Mucosa of rectum (tissue), 2 donors: ENCODE measurements at regions not wholly inside any gene's neighbourhood (a gene's known extent, or its start where the extent isn't known, plus 50 kb on each side); places are given as distances from the start of the nearest gene placed in this dataset.
"Not testable (repeated sequence)": the region's sequence is repeated elsewhere in the genome, so short reads cannot be mapped to it uniquely, and the experiment has no call there.

Experiments
- H3K27ac ChIP-seq, 2 donors: one replicate each; pipeline ENCODE4 v1.7.0; 2013; ENCODE audit warnings: inconsistent platforms in 2 of 2, low read depth in 2 of 2, low read length in 2 of 2
- H3K27me3 ChIP-seq, 2 donors: one replicate each; pipeline ENCODE4 v1.7.0; 2013; ENCODE audit warnings: low read length in 2 of 2; ENCODE audit not compliant: control insufficient read depth in 2 of 2, insufficient read depth in 2 of 2
- H3K36me3 ChIP-seq, 2 donors: one replicate each; pipeline ENCODE4 v1.7.0; 2013; ENCODE audit warnings: low read length in 2 of 2; ENCODE audit not compliant: control insufficient read depth in 2 of 2, insufficient read depth in 2 of 2
- H3K4me1 ChIP-seq, 2 donors: one replicate each; pipeline ENCODE4 v1.7.0; 2013; ENCODE audit warnings: low read length in 2 of 2, mild to moderate bottlenecking in 1 of 2; ENCODE audit not compliant: control insufficient read depth in 2 of 2, insufficient read depth in 2 of 2
- H3K4me3 ChIP-seq, 2 donors: one replicate each; pipeline ENCODE4 v1.7.0; 2013; ENCODE audit warnings: low read length in 2 of 2
- H3K9ac ChIP-seq, 2 donors: one replicate each; pipeline ENCODE4 v1.7.0; 2013; ENCODE audit warnings: low read length in 2 of 2, low read depth in 1 of 2, mild to moderate bottlenecking in 1 of 2
- H3K9me3 ChIP-seq, 2 donors: one replicate each; pipeline ENCODE4 v1.7.0; 2013; ENCODE audit warnings: low read length in 2 of 2; ENCODE audit not compliant: control insufficient read depth in 2 of 2
- donor health status: healthy.
- donor health status: Normal muscosa, but diverticular disease.

GRCh38 chr1:115537415-115537814 lies 104.4 kb upstream of the VANGL1 start:
- no peak overlapping the region for H3K9ac ChIP-seq
- no peaks in the 10 kb centered on the region for H3K36me3 ChIP-seq
- no peak overlapping the region for H3K27ac ChIP-seq
- no peaks in the 10 kb centered on the region for H3K27me3 ChIP-seq
- no peaks in the 10 kb centered on the region for H3K9me3 ChIP-seq
- no peak overlapping the region for H3K4me3 ChIP-seq
- no peaks in the 10 kb centered on the region for H3K4me1 ChIP-seq

- H3K27ac ChIP-seq, result no peak overlapping the region
- H3K9ac ChIP-seq, result no peak overlapping the region
- no peaks in the 10 kb centered on the region for H3K36me3 ChIP-seq
- H3K27me3 ChIP-seq, result no peaks in the 10 kb centered on the region
- no peak overlapping the region for H3K4me3 ChIP-seq
- no peaks in the 10 kb centered on the region for H3K9me3 ChIP-seq
- no peaks in the 10 kb centered on the region for H3K4me1 ChIP-seq
Observed at GRCh38 chr1:115536279-115536816, 105.4 kb upstream of the VANGL1 start.

GRCh38 chr1:115534106-115534505 lies 107.7 kb upstream of the VANGL1 start:
- no peaks in the 10 kb centered on the region for H3K4me1 ChIP-seq
- H3K36me3 ChIP-seq, result no peaks in the 10 kb centered on the region
- no peaks in the 10 kb centered on the region for H3K27me3 ChIP-seq
- no peak overlapping the region for H3K27ac ChIP-seq
- H3K4me3 ChIP-seq, result no peak overlapping the region
- no peak overlapping the region for H3K9ac ChIP-seq
- H3K9me3 ChIP-seq, result no peaks in the 10 kb centered on the region

GRCh38 chr1:115531631-115532264 lies 110.0 kb upstream of the VANGL1 start:
- H3K4me3 ChIP-seq, result no peak overlapping the region
- no peak overlapping the region for H3K27ac ChIP-seq

GRCh38 chr1:115530407-115530806 lies 111.4 kb upstream of the VANGL1 start:
- H3K9me3 ChIP-seq, result no peaks in the 10 kb centered on the region
- H3K27me3 ChIP-seq, result no peaks in the 10 kb centered on the region
- H3K4me3 ChIP-seq, result no peak overlapping the region
- peaks cover 0 to 4% of the 10 kb centered on the region in 2 donors for H3K4me1 ChIP-seq
- H3K9ac ChIP-seq, result no peak overlapping the region
- H3K27ac ChIP-seq, result no peak overlapping the region
- H3K36me3 ChIP-seq, result no peaks in the 10 kb centered on the region

More at GRCh38 chr1:115531631-115532264, 110.0 kb upstream of the VANGL1 start:
- Histone ChIP-seq H3K9ac (no peak overlapping the region), H3K36me3 (no peaks in the 10 kb centered on the region), H3K4me1 (peaks cover 0 to 1% of the 10 kb centered on the region in 2 donors), H3K9me3 (no peaks in the 10 kb centered on the region), H3K27me3 (no peaks in the 10 kb centered on the region)

- H3K36me3 ChIP-seq, result no peaks in the 10 kb centered on the region
- peaks cover 0 to 8% of the 10 kb centered on the region in 2 donors for H3K4me1 ChIP-seq
- H3K4me3 ChIP-seq, result no peak overlapping the region
- H3K27ac ChIP-seq, result no peak overlapping the region
- no peaks in the 10 kb centered on the region for H3K27me3 ChIP-seq
- no peaks in the 10 kb centered on the region for H3K9me3 ChIP-seq
- H3K9ac ChIP-seq, result no peak overlapping the region
Observed at GRCh38 chr1:115529216-115529897, 112.4 kb upstream of the VANGL1 start.

- not testable (repeated sequence) for H3K36me3 ChIP-seq, H3K27ac ChIP-seq, H3K4me3 ChIP-seq, H3K9me3 ChIP-seq, H3K9ac ChIP-seq, H3K4me1 ChIP-seq, H3K27me3 ChIP-seq
Observed at GRCh38 chr1:115528336-115528735, 113.4 kb upstream of the VANGL1 start.

- H3K9ac ChIP-seq, result no peak overlapping the region
- no peaks in the 10 kb centered on the region for H3K27me3 ChIP-seq
- H3K4me3 ChIP-seq, result no peak overlapping the region
- H3K4me1 ChIP-seq, result peaks cover 0 to 9% of the 10 kb centered on the region in 2 donors
- H3K27ac ChIP-seq, result no peak overlapping the region
- no peaks in the 10 kb centered on the region for H3K36me3 ChIP-seq
- H3K9me3 ChIP-seq, result no peaks in the 10 kb centered on the region
Observed at GRCh38 chr1:115527746-115528145, 114.0 kb upstream of the VANGL1 start.

- H3K4me3 ChIP-seq, result no peak overlapping the region
- H3K27me3 ChIP-seq, result no peaks in the 10 kb centered on the region
- H3K36me3 ChIP-seq, result no peaks in the 10 kb centered on the region
- H3K9ac ChIP-seq, result no peak overlapping the region
- H3K9me3 ChIP-seq, result no peaks in the 10 kb centered on the region
- H3K27ac ChIP-seq, result no peak overlapping the region
- H3K4me1 ChIP-seq, result peaks cover 0 to 9% of the 10 kb centered on the region in 2 donors
Observed at GRCh38 chr1:115526900-115527299, 114.9 kb upstream of the VANGL1 start.

GRCh38 chr1:115524236-115524635 lies 117.5 kb upstream of the VANGL1 start:
- Histone ChIP-seq H3K4me1 (peaks cover 0 to 9% of the 10 kb centered on the region in 2 donors), H3K27me3 (no peaks in the 10 kb centered on the region), H3K36me3 (no peaks in the 10 kb centered on the region), H3K27ac (no peak overlapping the region), H3K9me3 (no peaks in the 10 kb centered on the region), H3K4me3 (no peak overlapping the region), H3K9ac (no peak overlapping the region)
